ENCODE measurements at regions not wholly inside any gene's neighbourhood (a gene's known extent, or its start where the extent isn't known, plus 50 kb on each side); places are given as distances from the start of the nearest gene placed in this dataset.

DNA sequence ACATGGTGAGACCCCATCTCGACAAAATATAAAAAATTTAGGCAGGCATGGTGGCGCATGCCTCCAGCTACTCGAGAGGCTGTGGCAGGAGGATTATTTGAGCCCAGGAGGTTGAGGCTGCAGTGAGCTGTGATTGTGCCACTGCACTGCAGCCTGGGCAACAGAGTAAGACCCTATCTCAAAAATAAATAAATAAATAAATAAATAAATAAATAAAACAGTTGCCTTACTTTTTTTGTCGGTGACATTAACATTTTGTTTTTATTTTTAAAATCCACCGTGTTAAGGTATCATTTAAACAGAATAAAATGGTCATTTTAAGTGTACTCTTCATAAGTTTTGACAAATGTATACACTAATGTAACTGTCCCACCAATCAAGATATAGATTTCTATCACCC lies 57.0 kb downstream of the RASL11A start:
- intact Hi-C loops (cut with micrococcal nuclease), result no loop called here

DNA sequence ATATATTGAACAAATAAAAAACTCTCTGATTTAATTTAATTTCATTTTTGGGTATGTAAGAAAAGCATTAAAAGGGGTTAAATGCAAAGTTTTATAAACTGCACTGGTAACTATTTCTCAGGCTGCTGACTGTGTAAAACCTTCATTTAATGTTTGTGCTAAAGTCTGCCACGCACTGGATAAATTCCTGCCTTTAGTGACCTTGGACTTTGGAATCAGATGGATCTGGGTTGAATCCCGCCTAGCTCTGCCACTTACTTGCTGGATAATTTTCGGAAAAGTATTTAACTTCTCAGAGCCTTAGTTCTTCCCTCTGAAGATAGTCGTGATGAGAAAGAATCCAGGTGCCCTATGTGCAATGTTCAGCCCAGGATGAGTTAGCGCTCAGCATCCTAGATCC lies 58.6 kb downstream of the RASL11A start:
- intact Hi-C loops (cut with micrococcal nuclease), result no loop called here

DNA sequence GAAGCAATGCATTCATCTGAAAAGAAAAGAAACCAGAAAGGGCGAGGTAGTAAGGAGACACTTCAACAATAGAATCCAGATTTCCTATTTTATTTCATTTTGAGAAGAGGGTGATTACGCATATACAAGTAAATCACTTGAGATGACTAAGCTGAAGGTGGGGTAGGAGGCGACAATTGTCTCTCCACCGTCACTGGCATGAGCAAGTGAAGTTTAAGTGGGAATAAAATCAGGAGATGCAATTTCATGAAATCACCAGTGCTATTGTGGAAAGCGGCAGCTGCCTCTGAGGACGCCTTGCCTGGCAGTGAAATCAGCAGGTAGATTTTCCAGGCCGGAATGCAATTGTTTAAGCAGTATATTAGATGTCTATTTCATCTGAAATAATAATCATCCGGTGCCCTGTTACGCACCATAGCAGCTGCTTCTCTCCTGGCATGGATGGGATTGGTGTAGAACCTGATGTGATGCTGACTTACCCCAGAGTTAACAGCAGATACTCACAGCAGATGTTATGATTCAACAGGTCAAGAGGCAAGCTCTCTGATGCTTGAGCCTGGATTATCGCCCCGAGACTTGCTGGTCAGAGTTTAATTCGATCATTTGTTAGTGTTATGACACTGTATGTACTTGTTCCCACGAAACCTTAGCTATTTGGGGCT lies 64.3 kb downstream of the RASL11A start:
- intact Hi-C loops (cut with micrococcal nuclease), result no loop called here

DNA sequence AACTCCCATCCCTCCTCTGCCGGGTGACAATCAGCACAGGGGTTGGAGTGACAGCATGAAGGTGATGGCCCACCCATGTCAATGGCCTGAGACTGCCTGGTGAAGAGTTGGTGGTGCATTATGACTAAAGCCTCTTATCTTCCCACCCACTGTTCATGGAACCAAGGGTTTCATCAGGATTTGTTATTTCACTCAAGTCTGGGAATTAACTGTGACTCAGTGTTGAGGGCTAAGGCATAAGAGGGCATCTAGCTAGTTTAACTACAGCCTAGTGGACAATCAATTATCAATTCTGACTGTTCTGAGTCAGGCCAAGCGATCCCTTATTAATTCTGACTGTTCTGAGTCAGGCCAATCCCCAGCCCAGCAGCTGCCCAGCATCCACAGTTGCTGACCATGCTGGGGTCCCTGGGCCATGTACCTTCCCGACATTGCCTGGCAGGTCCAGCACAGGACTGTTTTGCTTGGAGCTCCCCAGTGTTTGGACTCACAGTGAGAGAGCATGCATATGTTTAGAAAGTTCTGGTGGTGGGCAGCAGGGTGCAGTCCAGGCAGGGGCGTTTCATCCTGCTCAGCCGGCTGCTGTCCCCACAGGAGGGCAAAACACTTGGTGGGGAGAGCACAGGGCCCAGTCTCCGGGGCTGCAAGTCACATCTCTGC lies 65.5 kb downstream of the RASL11A start:
- intact Hi-C loops (cut with micrococcal nuclease), result no loop called here

DNA sequence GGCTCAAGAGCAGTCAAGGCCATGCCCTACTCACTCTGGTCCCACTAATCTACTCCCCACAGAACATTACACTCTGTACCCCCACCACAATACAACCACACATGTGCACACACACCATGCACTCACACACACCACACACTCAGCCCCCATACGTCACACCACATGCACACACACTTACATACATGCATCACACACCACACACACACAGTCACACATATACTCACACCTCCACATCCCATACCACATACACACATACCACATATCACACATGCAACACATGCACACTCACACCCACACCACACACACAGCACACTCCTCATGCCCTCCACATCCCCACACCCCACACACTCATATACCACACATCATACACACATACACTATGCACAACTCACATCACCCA lies 67.6 kb downstream of the RASL11A start:
- intact Hi-C loops (cut with micrococcal nuclease), result no loop called here

DNA sequence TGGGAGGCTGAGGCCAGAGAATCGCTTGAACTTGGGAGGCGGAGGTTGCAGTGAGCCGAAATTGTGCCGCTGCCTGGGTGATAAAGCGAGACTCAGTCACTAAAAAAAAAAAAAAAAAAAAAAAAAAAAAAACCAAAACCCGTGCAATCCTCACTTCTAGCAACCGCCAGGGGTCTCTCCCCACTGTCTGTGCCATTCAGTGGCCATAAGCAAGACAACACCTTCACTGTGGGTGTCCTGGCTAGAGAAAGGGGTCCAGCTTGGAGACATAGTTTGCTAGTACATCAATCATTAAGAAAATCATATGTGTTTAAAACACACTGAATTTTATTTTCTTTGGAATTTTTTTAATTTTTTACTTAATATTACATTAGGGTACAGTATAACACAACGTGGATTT lies 68.2 kb downstream of the RASL11A start:
- intact Hi-C loops (cut with micrococcal nuclease), result loop anchor here (1.0 kb wide), 1 partner anchor 88 kb away; the partner anchor contains the start of gene RPL21

DNA sequence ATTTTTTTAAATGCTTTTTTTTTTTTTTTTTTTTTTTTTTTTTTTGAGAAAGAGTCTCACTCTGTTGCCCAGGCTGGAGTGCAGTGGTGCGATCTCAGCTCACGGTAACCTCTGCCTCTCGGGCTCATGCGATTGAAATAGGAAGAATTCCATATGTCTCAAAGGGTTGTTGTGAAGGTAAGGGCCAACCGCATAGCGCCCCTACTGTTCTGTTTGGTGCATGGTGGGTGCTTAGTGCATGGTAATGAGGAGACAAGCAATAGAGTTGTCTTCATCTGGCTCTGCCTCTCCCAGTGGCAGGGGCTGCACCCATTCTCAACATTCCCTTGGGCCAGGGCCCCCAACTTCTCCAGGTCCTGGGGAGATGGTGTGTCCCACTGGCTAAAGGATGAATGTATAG lies 68.7 kb downstream of the RASL11A start:
- intact Hi-C loops (cut with micrococcal nuclease), result loop anchor here (1.0 kb wide), 1 partner anchor 88 kb away; the partner anchor contains the start of gene RPL21

DNA sequence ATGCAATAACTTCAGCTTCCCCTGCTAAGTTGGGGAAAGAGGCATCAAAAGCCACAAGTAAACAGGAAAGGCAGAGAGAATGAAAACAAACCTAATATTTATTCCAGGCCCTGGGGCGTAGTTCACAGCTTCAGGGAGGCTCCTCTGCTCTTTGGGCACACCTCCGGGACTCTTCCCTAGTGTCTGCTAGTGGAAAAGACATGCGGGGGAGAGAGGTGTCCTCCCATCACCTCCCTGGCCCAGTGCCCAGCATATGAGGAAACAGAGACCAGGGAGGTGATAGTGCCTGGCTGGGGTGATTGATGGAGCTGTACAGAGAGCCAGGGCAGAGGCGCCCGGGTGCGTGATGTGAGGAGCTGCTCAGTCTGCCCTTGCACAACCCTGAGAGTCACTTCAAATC lies 71.0 kb downstream of the RASL11A start:
- intact Hi-C loops (cut with micrococcal nuclease), result no loop called here

DNA sequence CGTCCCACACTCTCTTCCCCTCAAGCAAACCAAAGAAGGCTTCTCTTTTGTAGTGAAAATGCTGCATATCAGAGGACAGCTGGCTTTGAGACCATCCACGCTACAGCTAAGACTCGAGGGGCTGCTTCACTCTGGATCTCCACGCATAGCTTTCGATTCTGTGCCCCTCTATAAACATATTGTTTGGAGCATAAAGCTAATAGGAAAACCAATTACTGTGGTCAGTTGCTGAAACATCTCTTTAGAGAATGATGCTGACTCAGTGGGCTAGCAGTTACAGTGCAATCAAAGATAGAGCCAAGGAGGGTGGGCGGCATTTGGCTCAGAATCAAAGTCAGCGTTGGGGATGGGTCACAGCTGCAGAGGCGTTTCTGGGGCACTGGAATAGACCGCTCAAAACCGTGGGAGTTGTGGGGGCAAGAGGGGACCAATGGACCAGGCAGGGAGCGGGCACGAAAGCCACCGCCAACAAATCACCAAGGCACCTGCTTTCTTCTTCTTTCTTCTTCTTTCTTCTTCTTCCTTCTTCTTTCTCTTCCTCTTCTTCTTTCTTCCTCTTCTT lies 76.7 kb downstream of the RASL11A start:
- intact Hi-C loops (cut with micrococcal nuclease), result no loop called here

DNA sequence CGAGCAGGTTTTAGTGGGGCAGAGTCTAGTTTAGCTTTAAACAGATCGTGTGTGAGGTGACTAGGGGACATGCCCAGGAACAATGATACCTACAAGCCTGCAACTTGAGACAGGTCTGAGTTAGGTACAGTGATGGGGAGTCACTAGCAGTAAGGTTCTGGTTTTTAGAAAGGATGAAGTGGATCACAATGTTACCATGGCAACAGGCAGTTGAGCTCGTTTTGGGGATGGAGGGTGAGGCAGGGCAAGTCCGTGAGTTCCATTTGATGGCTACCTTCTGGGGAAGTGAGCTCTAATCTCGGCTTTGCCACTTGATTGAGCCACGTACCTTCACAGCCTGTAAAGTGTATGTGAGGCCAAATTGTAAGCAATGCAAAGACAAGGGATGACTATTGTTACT lies 76.0 kb upstream of the GTF3A start:
- intact Hi-C loops (cut with micrococcal nuclease), result no loop called here

DNA sequence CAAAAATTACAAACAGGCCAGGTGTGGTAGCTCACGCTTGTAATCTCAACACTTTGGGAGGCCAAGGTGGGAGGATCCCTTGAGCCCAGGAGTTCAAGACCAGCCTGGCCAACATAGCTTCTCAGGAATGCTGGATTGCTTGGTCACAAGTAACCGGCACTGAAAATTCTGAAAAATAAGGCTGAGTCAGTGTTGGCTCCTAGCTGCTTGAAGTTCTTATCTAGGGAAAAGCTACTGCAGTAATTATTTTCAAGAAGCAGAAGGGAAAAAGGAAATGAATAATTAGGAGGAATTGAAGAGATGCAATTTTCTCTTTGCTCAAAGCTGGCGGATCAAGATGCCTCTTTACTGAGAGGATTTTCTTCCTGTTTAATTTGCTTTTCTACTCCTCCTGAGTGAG lies 75.0 kb upstream of the GTF3A start:
- intact Hi-C loops (cut with micrococcal nuclease), result no loop called here

DNA sequence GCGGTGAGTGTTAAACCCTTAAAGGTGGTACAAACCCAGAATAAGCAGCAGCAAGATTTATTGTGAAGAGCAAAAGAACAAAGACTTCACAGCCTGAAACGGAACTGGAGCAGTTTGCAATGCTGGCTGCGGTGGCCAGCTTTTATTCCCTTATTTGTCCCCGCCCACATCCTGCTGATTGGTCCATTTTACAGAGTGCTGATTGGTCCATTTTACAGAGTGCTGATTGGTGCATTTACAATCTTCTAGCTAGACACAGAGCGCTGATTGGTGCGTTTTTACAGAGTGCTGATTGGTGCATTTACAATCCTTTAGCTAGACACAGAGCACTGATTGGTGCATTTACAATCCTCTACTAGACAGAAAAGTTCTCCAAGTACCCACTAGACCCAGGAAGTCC lies 73.6 kb upstream of the GTF3A start:
- intact Hi-C loops (cut with micrococcal nuclease), result loop anchor here (5.0 to 10.0 kb wide), 2 partner anchors 179 to 784 kb away; partner anchors contain the start of genes PAN3 and USP12

DNA sequence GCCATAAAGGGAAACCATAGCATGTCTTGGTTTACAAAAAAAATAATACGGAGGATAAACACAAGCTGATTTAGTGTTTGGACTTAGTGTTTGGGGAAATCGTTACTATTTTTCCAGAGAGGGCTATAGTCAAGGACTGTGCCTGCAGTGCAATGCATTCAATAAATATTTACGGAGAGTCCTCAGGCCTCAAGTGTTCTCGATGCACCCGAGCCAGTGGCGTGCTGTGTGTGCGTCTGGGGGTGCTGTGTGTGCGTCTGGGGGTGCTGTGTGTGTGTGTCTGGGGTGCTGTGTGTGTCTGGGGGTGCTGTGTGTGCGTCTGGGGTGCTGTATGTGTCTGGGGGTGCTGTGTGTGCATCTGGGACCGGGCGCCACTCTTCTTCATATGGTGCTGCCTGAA lies 71.7 kb upstream of the GTF3A start:
- intact Hi-C loops (cut with micrococcal nuclease), result loop anchor here (1.0 to 10.0 kb wide), 3 partner anchors 180 to 782 kb away; partner anchors contain the start of genes PAN3 and USP12

DNA sequence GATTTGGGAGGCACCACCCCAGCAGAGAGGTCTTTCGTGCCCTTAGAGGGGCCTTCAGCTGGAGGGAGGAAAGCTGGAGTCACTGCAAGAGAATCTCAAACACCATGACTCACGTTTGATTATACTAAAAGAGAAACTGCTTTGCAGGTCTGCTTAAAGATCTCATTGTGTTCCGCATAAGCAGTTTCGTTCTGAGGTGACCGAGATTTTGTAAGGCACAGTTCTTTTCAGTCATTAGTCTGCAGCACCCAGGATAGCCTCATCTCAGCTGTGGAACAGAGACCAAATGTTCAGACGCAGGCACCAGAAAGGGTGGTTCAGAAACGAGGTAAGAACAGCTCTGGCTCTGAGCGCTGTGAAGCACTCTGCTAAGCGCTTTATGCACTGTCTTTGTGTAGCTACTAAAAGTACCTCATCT lies 71.2 kb upstream of the GTF3A start:
- intact Hi-C loops (cut with micrococcal nuclease), result loop anchor here (1.0 to 10.0 kb wide), 3 partner anchors 181 to 782 kb away; partner anchors contain the start of genes PAN3 and USP12

DNA sequence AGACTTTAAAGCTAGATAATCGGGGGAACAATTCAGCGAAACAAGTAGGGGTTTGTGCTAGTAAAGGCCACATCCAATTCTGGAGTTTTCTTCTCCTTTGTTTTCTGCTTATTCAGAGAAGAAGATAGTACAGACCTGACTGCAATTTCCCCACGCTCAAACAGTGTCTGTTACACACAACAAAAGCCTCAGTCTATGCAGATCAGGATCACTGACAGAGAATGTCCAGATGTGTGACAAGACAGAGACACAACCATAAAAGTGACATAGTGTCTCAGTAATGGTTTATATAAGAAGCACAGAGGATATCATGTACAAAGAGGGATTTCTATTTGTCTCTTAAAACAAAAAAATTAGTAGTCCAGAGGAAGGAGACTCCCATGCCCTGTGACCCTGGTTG lies 70.7 kb upstream of the GTF3A start:
- intact Hi-C loops (cut with micrococcal nuclease), result loop anchor here (1.0 to 10.0 kb wide), 3 partner anchors 181 to 781 kb away; partner anchors contain the start of genes PAN3 and USP12

DNA sequence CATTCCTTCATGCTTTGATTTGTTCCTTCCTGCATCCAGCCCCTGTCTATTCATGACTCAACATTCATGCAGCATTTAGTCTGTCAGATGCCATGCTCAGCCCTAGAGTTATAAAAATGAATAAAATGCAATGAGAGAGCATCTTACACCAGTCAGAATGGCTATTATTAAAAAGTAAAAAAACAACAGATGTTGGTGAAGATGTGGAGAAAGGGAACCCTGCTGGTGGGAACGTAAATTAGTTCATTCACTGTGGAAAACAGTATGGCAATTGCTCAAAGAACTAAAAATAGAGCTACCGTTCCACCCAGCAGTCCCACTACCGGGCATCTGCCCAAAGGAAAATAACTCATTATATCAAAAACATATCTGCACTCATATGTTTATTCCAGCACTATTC lies 70.0 kb upstream of the GTF3A start:
- intact Hi-C loops (cut with micrococcal nuclease), result loop anchor here (5.0 to 10.0 kb wide), 2 partner anchors 182 to 780 kb away; partner anchors contain the start of genes PAN3 and USP12

DNA sequence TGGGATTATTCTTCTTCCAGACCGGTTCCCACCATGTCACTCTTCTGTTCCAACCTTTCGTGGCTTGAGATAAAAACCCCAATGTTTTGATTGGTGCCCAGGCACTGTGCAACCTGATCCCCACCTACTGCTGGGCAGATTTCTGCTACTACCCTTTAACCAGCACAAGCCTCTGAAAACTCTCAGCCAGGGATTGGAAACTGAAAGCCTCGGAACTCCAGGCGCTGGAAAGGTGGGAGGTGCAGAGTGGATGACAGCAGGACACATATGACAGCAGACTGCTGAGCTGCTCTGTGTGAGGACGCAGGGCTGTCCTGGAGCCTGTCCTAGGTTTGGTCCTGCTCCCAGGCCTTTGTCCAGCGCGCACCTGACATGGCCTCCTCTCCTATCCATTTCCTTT lies 68.5 kb upstream of the GTF3A start:
- intact Hi-C loops (cut with micrococcal nuclease), result loop anchor here (10.0 kb wide), 1 partner anchor 779 kb away; the partner anchor contains the start of gene PAN3

DNA sequence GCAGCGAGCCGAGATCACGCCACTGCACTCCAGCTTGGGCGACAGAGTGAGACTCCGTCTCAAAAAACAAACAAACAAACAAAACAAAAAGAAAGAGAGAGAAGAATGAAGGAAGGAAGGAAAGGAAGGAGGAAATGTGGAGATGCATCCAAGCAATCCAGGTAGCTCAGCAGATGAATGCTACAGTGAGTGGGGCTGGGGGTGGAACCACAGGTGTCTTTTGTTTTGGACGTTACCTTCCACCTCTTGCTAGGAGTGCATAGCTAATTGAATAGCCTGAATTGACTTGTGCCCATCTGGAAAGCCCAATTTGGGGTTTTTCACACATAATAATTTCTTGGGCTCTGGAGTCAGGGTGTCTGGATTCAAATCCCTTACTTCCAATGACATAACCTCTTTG lies 66.0 kb upstream of the GTF3A start:
- intact Hi-C loops (cut with micrococcal nuclease), result loop anchor here (2.0 to 10.0 kb wide), 3 partner anchors 88 to 776 kb away; partner anchors contain the start of genes PAN3, RASL11A and RPL21

DNA sequence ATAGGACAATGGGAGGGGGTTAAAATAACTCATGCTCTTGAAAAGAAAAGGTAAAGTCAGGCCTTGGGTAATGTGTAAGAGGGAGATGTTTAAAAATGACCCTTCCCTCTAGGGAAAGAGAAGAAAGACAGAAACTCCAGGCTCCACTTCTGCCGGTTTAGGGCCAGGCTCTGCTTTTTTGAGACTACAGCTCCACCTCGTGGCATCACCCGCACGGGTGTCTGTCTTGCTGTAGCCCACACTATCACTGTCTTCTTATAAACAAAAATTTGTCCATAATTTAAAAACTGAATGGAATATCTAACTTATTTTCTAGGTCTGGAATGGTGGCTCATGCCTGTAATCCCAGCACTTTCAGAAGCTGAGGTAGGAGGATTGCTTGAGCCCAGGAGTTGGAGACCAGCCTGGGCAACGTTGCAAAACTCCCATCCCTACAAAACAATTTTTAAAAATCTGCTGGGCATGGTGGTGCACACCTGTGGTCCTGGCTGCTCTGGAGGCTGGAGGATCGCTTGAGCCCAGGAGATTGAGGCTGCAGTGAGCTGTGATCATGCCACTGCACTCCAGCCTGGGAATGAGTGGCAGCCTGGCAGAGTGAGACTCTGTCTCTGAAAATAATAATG lies 65.1 kb upstream of the GTF3A start:
- intact Hi-C loops (cut with micrococcal nuclease), result loop anchor here (1.0 to 10.0 kb wide), 4 partner anchors 89 to 775 kb away; partner anchors contain the start of genes PAN3, RASL11A and RPL21

DNA sequence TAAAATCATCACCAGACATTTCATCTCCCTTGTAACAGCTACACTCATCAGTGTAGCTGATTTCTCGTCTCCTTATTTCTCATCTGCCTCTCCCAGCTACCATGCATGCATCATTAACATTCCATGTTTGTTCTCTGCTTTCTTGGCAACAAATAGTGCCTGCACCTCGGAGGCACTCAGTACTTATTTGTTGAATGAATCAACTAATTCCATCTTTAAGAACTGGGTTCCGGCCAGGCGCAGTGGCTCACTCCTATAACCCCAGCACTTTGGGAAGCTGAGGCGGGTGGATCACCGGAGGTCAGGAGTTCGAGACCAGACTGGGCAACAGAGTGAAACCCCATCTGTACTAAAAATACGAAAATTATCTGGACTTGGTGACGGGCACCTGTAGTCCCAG lies 63.9 kb upstream of the GTF3A start:
- intact Hi-C loops (cut with micrococcal nuclease), result no loop called here

DNA sequence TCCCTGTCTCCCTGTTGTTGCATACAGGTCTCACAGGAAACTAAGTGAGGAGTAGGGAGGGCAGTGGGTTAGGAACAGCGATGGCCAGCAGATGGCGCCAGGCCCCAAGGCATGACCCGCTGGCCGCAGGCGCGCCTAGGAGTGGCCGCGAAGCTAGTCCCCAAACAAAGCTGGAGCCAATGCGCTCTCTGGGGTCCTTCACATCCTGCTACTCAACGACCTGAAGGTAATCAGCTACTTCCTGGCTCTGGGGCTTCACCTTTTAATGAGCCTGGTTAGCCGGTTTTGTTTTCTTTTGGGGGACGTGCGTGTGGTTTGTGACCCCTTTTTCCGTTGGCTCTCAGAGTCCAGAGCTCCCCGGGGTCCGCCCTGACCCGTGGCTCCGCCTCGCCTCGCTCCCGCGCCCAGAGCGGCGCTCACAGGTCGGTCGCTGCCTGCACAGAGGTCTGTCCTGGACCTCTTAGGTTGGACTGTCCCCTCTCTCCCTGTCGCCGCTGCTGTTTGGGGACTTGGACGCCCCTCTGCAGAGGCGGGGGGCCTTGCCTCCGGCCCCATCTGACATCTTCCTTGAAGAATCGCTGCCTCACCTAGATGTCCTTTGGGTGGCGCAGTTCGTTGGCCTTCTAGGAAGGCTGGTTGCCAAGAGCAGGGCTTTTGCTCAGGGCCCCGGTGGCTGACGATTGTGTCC lies 62.2 kb upstream of the GTF3A start:
- intact Hi-C loops (cut with micrococcal nuclease), result loop anchor here (1.0 to 2.0 kb wide), 8 partner anchors 12 to 622 kb away; partner anchors contain the start of gene MTIF3

All from T-helper 1 cell treated with Interleukin-12 subunit alpha and Interleukin-12 subunit beta and Interleukin-4 antibody, amounts not matched to agents 30 ng/mL and 1 ng/mL, for 36 hours (primary cell).